HS-5 (cell line): ENCODE measurements at regions not wholly inside any gene's neighbourhood (a gene's known extent, or its start where the extent isn't known, plus 50 kb on each side); places are given as distances from the start of the nearest gene placed in this dataset.

ENCODE experiments used
- DNase-seq: peaks from one replicate; pipeline ENCODE4 v3.0.0-alpha.2; 2012; ENCODE audit warnings: low read depth

- DNase-seq, result no peak
Observed at GRCh38 chr10:4775808-4776207, 50.2 kb upstream of the AKR1E2 start.

- DNase-seq, result no peak
Observed at GRCh38 chr10:4772202-4772570, 53.8 kb upstream of the AKR1E2 start.

- no peak for DNase-seq
Observed at GRCh38 chr10:4771554-4772201, 54.3 kb upstream of the AKR1E2 start.

- peak; percentile 76 for DNase-seq
Observed at GRCh38 chr10:4770801-4771553, 55.0 kb upstream of the AKR1E2 start.

GRCh38 chr10:4768416-4768815, 57.6 kb upstream of the AKR1E2 start:
- DNase-seq, result no peak

GRCh38 chr10:4767033-4767814, 58.8 kb upstream of the AKR1E2 start:
- DNase-seq, result no peak

GRCh38 chr10:4766454-4766853, 59.6 kb upstream of the AKR1E2 start:
- no peak for DNase-seq

GRCh38 chr10:4765428-4765827, 60.6 kb upstream of the AKR1E2 start:
- no peak for DNase-seq

- no peak for DNase-seq
Observed at GRCh38 chr10:4763960-4764428, 62.0 kb upstream of the AKR1E2 start.

- no peak for DNase-seq
Observed at GRCh38 chr10:4763513-4763912, 62.5 kb upstream of the AKR1E2 start.

GRCh38 chr10:4758256-4758655, 67.8 kb upstream of the AKR1E2 start:
- no peak for DNase-seq

GRCh38 chr10:4755286-4755989, 70.6 kb upstream of the AKR1E2 start:
- no peak for DNase-seq

- DNase-seq, result no peak
Observed at GRCh38 chr10:4754143-4754542, 71.9 kb upstream of the AKR1E2 start.

GRCh38 chr10:4751211-4751610, 74.8 kb upstream of the AKR1E2 start:
- DNase-seq, result no peak

- no peak for DNase-seq
Observed at GRCh38 chr10:4749271-4749574, 76.8 kb upstream of the AKR1E2 start.

GRCh38 chr10:4748491-4749270, 77.3 kb upstream of the AKR1E2 start:
- DNase-seq, result no peak

GRCh38 chr10:4742217-4742616, 83.8 kb upstream of the AKR1E2 start:
- DNase-seq, result no peak

- no peak for DNase-seq
Observed at GRCh38 chr10:4740471-4740870, 85.5 kb upstream of the AKR1E2 start.

GRCh38 chr10:4736608-4737007, 89.4 kb upstream of the AKR1E2 start:
- no peak for DNase-seq

GRCh38 chr10:4736183-4736582, 89.8 kb upstream of the AKR1E2 start:
- DNase-seq, result no peak

- DNase-seq, result no peak
Observed at GRCh38 chr10:4733843-4734224, 92.2 kb upstream of the AKR1E2 start.
